GM12891 (cell line): ENCODE measurements at regions not wholly inside any gene's neighbourhood (a gene's known extent, or its start where the extent isn't known, plus 50 kb on each side); places are given as distances from the start of the nearest gene placed in this dataset.

Source experiments
- POLR2A ChIP-seq: IDR thresholded peaks from 2 replicates; pipeline ENCODE4 v1.6.1; 2011; ENCODE audit warnings: low read depth, low read length, control low read depth
- POLR2AphosphoS5 ChIP-seq: IDR thresholded peaks from 2 replicates; pipeline ENCODE4 v1.6.1; 2011; ENCODE audit warnings: low read depth, low read length, control low read depth
- POU2F2 ChIP-seq: IDR thresholded peaks from 2 replicates; pipeline ENCODE4 v1.6.1; 2011; ENCODE audit warnings: low read depth, mild to moderate bottlenecking, control low read depth, low read length, moderate library complexity
- TAF1 ChIP-seq: IDR thresholded peaks from 2 replicates; pipeline ENCODE4 v1.6.1; 2011; ENCODE audit warnings: low read depth, low read length, control low read depth

- TF ChIP-seq TAF1 (no peak), POLR2AphosphoS5 (no peak), POLR2A (no peak), POU2F2 (no peak)
Measured at GRCh38 chr7:138205614-138206150, 129.4 kb downstream of the AKR1D1 start.
